Upper lobe of left lung (tissue), 6 donors: ENCODE measurements at regions not wholly inside any gene's neighbourhood (a gene's known extent, or its start where the extent isn't known, plus 50 kb on each side); places are given as distances from the start of the nearest gene placed in this dataset.
A peak's percentile ranks its signal among the peaks of the same experiment; 100 is the strongest.
"Not testable (repeated sequence)": the region's sequence is repeated elsewhere in the genome, so short reads cannot be mapped to it uniquely, and the experiment has no call there.

Experiments used
- ATAC-seq, 2 donors: fragments of 200-7000 bp; cut with Tn5 transposase; one replicate each; pipeline ENCODE4 v1.9.1; 2022; ENCODE audit warnings: mild to moderate bottlenecking in 2 of 2, moderate library complexity in 2 of 2; ENCODE audit not compliant: low FRiP score in 2 of 2
- DNase-seq, 2 donors: peaks; one replicate each; pipeline ENCODE4 v3.0.0-alpha.2; 2019 to 2020
- H3K27ac ChIP-seq, 4 donors: fragments of 200-600 bp; sonication (generic); one replicate each; pipeline ENCODE4 v1.5.1; 2016 to 2019
- H3K27me3 ChIP-seq, 4 donors: fragments of 200-600 bp; sonication (generic); one replicate each; pipeline ENCODE4 v1.5.1; 2017 to 2019
- H3K36me3 ChIP-seq, 4 donors: fragments of 200-600 bp; sonication (generic); one replicate each; pipeline ENCODE4 v1.5.1; 2016 to 2019
- H3K4me1 ChIP-seq, 4 donors: fragments of 200-600 bp; sonication (generic); one replicate each; pipeline ENCODE4 v1.5.1; 2018 to 2019
- H3K4me3 ChIP-seq, 4 donors: fragments of 200-600 bp; sonication (generic); one replicate each; pipeline ENCODE4 v1.5.1; 2017 to 2019; ENCODE audit warnings: mild to moderate bottlenecking in 2 of 4, moderate library complexity in 1 of 4
- H3K9me3 ChIP-seq, 4 donors: fragments of 200-600 bp; sonication (generic); one replicate each; pipeline ENCODE4 v1.5.1; 2018 to 2019
- EP300 ChIP-seq, 4 donors: sonication (generic); formaldehyde crosslinking; IDR thresholded peaks; one replicate each; pipeline ENCODE4 v1.5.1; 2017; ENCODE audit warnings: antibody characterized with exemption in 4 of 4, control low read depth in 2 of 4
- POLR2A ChIP-seq, 4 donors: fragments of 450-650 bp; IDR thresholded peaks; one replicate each; pipeline ENCODE4 v1.5.1; 2016 to 2017; ENCODE audit warnings: antibody characterized with exemption in 4 of 4, mild to moderate bottlenecking in 2 of 4
- POLR2AphosphoS5 ChIP-seq, 2 donors: sonication (generic); formaldehyde crosslinking; IDR thresholded peaks; one replicate each; pipeline ENCODE4 v1.5.1; 2017; ENCODE audit warnings: antibody characterized with exemption in 2 of 2
- WGBS, 2 donors: methylation state at CpG; one replicate each; pipeline ENCODE4 v1.1.5; 2017 to 2018; 5-methylcytosine and 5-hydroxymethylcytosine counted together
- TF ChIP-seq, protein P1 (sequence below), 6 experiments: fragments of 450-650 bp in 4 of 6; fragments of 200-600 bp in 2 of 6; sonication (generic) in 2 of 6; IDR thresholded peaks; one replicate each; pipeline ENCODE4 v1.5.1; 2016 to 2019; ENCODE audit warnings: antibody characterized with exemption in 6 of 6
- donor health status: DM: no; HTN: no; CAD: no; lungs with moderate emphysema.
- donor health status: DM: no; HTN: yes; CAD: no; lungs with severe emphysema.

DNA sequence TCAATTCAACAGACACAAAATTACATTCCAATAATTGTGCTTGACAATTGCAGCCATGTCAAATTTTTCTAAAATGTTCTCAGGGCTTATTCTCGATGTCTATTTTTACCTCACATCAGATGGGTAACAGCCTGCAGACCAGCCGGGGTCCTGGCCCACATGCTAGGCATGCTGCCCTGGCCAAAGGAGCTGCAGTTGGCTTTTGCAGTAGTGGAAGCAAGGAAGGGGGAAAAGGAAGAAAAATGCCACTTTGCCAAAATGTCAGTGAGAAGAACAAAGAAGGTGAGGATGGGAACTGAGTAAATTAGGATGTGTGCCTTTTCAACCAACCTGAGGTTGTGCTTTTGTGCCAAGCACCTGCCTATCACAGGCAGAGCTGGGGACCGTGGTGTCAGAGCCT, 161.0 kb downstream of the FOXB1 start:
- 81 to 86% methylated on average over 3 of the region's 3 CpGs for WGBS, 2 donors
- H3K4me3 ChIP-seq, result no peak overlapping the region
- H3K27ac ChIP-seq, result no peak overlapping the region
- no peaks in the 10 kb centered on the region for H3K9me3 ChIP-seq
- TF ChIP-seq POLR2A (IDR thresholded peaks at IDR 0.05) (no peak), POLR2AphosphoS5 (IDR thresholded peaks at IDR 0.05) (no peak), EP300 (IDR thresholded peaks at IDR 0.05) (no peak)
- TF ChIP-seq, protein P1, sequence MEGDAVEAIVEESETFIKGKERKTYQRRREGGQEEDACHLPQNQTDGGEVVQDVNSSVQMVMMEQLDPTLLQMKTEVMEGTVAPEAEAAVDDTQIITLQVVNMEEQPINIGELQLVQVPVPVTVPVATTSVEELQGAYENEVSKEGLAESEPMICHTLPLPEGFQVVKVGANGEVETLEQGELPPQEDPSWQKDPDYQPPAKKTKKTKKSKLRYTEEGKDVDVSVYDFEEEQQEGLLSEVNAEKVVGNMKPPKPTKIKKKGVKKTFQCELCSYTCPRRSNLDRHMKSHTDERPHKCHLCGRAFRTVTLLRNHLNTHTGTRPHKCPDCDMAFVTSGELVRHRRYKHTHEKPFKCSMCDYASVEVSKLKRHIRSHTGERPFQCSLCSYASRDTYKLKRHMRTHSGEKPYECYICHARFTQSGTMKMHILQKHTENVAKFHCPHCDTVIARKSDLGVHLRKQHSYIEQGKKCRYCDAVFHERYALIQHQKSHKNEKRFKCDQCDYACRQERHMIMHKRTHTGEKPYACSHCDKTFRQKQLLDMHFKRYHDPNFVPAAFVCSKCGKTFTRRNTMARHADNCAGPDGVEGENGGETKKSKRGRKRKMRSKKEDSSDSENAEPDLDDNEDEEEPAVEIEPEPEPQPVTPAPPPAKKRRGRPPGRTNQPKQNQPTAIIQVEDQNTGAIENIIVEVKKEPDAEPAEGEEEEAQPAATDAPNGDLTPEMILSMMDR (IDR thresholded peaks at IDR 0.05), result no peak
- DNase-seq (no peak), ATAC-seq (no peak)
- H3K27me3 ChIP-seq, result no peaks in the 10 kb centered on the region
- H3K4me1 ChIP-seq, result no peaks in the 10 kb centered on the region
- H3K36me3 ChIP-seq, result no peaks in the 10 kb centered on the region

DNA sequence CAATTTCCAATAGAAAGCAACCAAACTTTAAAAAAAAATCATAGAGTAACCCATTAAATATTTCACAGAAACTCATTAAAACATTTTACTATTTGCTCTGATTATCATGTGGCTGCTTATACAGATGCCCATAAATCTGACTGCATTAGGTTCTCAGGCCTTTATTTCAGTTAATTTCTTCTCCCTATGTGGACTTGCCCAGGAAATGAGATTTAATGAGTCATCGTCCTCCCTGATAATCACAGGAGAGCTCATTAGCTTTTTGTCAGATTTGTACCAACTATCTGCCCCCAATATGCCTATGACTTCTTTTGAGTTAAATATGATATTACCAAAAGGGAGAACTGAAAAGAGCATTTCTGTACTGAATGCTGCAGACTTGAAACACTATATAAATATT, 168.0 kb downstream of the FOXB1 start:
- no peaks in the 10 kb centered on the region for H3K36me3 ChIP-seq
- no peak overlapping the region for H3K27ac ChIP-seq
- H3K4me3 ChIP-seq, result no peak overlapping the region
- H3K9me3 ChIP-seq, result no peaks in the 10 kb centered on the region
- H3K27me3 ChIP-seq, result no peaks in the 10 kb centered on the region
- DNase-seq, result no peak
- no peak for TF ChIP-seq POLR2A (IDR thresholded peaks at IDR 0.05)
- TF ChIP-seq, protein P1 (IDR thresholded peaks at IDR 0.05), result no peak
- WGBS, 2 donors, result 43 to 48% methylated on average over 1 of the region's 1 CpG
- ATAC-seq, result no peak
- no peaks in the 10 kb centered on the region for H3K4me1 ChIP-seq

GRCh38 chr15:60179786-60180391, 175.8 kb downstream of the FOXB1 start:
- WGBS, 2 donors, result 68 to 70% methylated on average over 2 of the region's 2 CpGs
- H3K36me3 ChIP-seq, result no peaks in the 10 kb centered on the region
- ATAC-seq (peak in 1 of 2 donors; percentile 63), DNase-seq (no peak)
- H3K4me1 ChIP-seq, result no peaks in the 10 kb centered on the region
- no peaks in the 10 kb centered on the region for H3K9me3 ChIP-seq
- TF ChIP-seq, protein P1 (IDR thresholded peaks at IDR 0.05), result peak; percentile 40 to 71 (median 64)
- no peak for TF ChIP-seq POLR2A (IDR thresholded peaks at IDR 0.05)
- H3K4me3 ChIP-seq, result no peak overlapping the region
- H3K27ac ChIP-seq, result no peak overlapping the region
- no peaks in the 10 kb centered on the region for H3K27me3 ChIP-seq

GRCh38 chr15:60181957-60182356, 177.8 kb downstream of the FOXB1 start:
- H3K27ac ChIP-seq, H3K4me1 ChIP-seq, H3K27me3 ChIP-seq, H3K9me3 ChIP-seq, H3K36me3 ChIP-seq, DNase-seq, H3K4me3 ChIP-seq, ATAC-seq: not testable (repeated sequence)
- 82 to 91% methylated on average over 11 of the region's 11 CpGs for WGBS, 2 donors

DNA sequence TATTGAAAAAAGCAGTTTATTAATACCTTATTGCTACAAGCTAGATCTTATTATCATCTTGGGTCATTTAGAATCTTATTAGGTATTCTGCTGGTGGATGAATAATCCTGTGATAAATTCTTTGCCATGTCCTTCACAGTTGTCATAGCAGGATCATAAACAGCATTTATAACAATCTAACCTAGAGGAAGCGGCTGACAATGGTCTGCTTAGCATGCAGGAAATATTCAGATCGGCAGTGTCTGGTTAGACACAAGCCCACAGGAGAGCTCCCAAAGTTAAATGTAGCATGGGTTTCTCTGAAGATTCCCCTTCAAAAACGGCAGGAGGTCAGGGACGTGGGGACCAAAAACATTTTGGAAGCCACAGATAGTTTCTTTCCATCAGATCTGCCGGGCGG, 179.3 kb downstream of the FOXB1 start:
- no peak for TF ChIP-seq POLR2A (IDR thresholded peaks at IDR 0.05)
- TF ChIP-seq, protein P1 (IDR thresholded peaks at IDR 0.05), result no peak
- H3K36me3 ChIP-seq, result no peaks in the 10 kb centered on the region
- H3K27ac ChIP-seq, result no peak overlapping the region
- 48 to 78% methylated on average over 6 of the region's 6 CpGs for WGBS, 2 donors
- ATAC-seq (no peak), DNase-seq (no peak)
- H3K4me1 ChIP-seq, result no peaks in the 10 kb centered on the region
- H3K27me3 ChIP-seq, result no peaks in the 10 kb centered on the region
- no peak overlapping the region for H3K4me3 ChIP-seq
- no peaks in the 10 kb centered on the region for H3K9me3 ChIP-seq
